GM18951 (cell line): ENCODE measurements at regions not wholly inside any gene's neighbourhood (a gene's known extent, or its start where the extent isn't known, plus 50 kb on each side); places are given as distances from the start of the nearest gene placed in this dataset.

Experiments used
- POLR2A ChIP-seq: IDR thresholded peaks from 4 replicates; pipeline ENCODE4 v1.6.1; 2011; ENCODE audit warnings: mild to moderate bottlenecking; ENCODE audit not compliant: insufficient read length, insufficient read depth; ENCODE audit errors: extremely low read depth
- in situ Hi-C: fragments of 300-500 bp; cut with MboI; formaldehyde crosslinking; loops from one replicate; pipeline ENCODE4 v1.12.0; 2022; ENCODE audit warnings: low sequenced_read_pairs, mixed read lengths, inconsistent platforms; ENCODE audit not compliant: unreplicated experiment

GRCh38 chr11:70486731-70487130, 88.4 kb downstream of the CTTN start:
- TF ChIP-seq POLR2A = no peak
- in situ Hi-C loops = no loop called here

- no peak for TF ChIP-seq POLR2A
- in situ Hi-C loops = no loop called here
Measured at GRCh38 chr11:70487160-70487559, 88.8 kb downstream of the CTTN start.

GRCh38 chr11:70487756-70488155, 89.4 kb downstream of the CTTN start:
- no peak for TF ChIP-seq POLR2A
- in situ Hi-C loops = no loop called here

- in situ Hi-C loops = no loop called here
- no peak for TF ChIP-seq POLR2A
Measured at GRCh38 chr11:70488171-70488703, 89.9 kb downstream of the CTTN start.

GRCh38 chr11:70489276-70489675, 90.9 kb downstream of the CTTN start:
- no peak for TF ChIP-seq POLR2A
- in situ Hi-C loops = no loop called here

- no peak for TF ChIP-seq POLR2A
- in situ Hi-C loops = no loop called here
Measured at GRCh38 chr11:70490208-70490607, 91.9 kb downstream of the CTTN start.

- TF ChIP-seq POLR2A = no peak
- in situ Hi-C loops = no loop called here
Measured at GRCh38 chr11:70490723-70491558, 92.6 kb downstream of the CTTN start.

GRCh38 chr11:70491696-70492472, 93.6 kb downstream of the CTTN start:
- TF ChIP-seq POLR2A = no peak
- in situ Hi-C loops = no loop called here

GRCh38 chr11:70493089-70493474, 94.8 kb downstream of the CTTN start:
- in situ Hi-C loops = no loop called here
- no peak for TF ChIP-seq POLR2A

GRCh38 chr11:70493891-70494290, 95.6 kb downstream of the CTTN start:
- TF ChIP-seq POLR2A = no peak
- in situ Hi-C loops = no loop called here

GRCh38 chr11:70494559-70495350, 96.4 kb downstream of the CTTN start:
- in situ Hi-C loops = no loop called here
- TF ChIP-seq POLR2A = no peak

- in situ Hi-C loops = no loop called here
- no peak for TF ChIP-seq POLR2A
Measured at GRCh38 chr11:70495351-70496310, 97.3 kb downstream of the CTTN start.
